ENCODE measurements at regions not wholly inside any gene's neighbourhood (a gene's known extent, or its start where the extent isn't known, plus 50 kb on each side); places are given as distances from the start of the nearest gene placed in this dataset.
A peak's percentile ranks its signal among the peaks of the same experiment; 100 is the strongest.

- TF ChIP-seq EP300 (IDR thresholded peaks at IDR 0.05) = no peak
- no peak for TF ChIP-seq POLR2AphosphoS5 (IDR thresholded peaks at IDR 0.05)
- no peak for TF ChIP-seq POLR2A (IDR thresholded peaks at IDR 0.05)
- TF ChIP-seq, protein P1, sequence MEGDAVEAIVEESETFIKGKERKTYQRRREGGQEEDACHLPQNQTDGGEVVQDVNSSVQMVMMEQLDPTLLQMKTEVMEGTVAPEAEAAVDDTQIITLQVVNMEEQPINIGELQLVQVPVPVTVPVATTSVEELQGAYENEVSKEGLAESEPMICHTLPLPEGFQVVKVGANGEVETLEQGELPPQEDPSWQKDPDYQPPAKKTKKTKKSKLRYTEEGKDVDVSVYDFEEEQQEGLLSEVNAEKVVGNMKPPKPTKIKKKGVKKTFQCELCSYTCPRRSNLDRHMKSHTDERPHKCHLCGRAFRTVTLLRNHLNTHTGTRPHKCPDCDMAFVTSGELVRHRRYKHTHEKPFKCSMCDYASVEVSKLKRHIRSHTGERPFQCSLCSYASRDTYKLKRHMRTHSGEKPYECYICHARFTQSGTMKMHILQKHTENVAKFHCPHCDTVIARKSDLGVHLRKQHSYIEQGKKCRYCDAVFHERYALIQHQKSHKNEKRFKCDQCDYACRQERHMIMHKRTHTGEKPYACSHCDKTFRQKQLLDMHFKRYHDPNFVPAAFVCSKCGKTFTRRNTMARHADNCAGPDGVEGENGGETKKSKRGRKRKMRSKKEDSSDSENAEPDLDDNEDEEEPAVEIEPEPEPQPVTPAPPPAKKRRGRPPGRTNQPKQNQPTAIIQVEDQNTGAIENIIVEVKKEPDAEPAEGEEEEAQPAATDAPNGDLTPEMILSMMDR (IDR thresholded peaks at IDR 0.05) = no peak
- H3K4me1 ChIP-seq = peaks cover 0 to 9% (median 4%) of the 10 kb centered on the region in 4 donors
- H3K27me3 ChIP-seq = no peaks in the 10 kb centered on the region
- no peak for DNase-seq
- intact Hi-C loops (cut with DNase I) = no loop called here
- WGBS, 2 donors = 86 to 90% methylated on average over 3 of the region's 3 CpGs
- H3K4me3 ChIP-seq = no peak overlapping the region
- no peaks in the 10 kb centered on the region for H3K9me3 ChIP-seq
- no peak overlapping the region for H3K27ac ChIP-seq
- H3K36me3 ChIP-seq = no peaks in the 10 kb centered on the region
Observed at GRCh38 chr2:12514168-12514567, 202.6 kb upstream of the TRIB2 start.

DNA sequence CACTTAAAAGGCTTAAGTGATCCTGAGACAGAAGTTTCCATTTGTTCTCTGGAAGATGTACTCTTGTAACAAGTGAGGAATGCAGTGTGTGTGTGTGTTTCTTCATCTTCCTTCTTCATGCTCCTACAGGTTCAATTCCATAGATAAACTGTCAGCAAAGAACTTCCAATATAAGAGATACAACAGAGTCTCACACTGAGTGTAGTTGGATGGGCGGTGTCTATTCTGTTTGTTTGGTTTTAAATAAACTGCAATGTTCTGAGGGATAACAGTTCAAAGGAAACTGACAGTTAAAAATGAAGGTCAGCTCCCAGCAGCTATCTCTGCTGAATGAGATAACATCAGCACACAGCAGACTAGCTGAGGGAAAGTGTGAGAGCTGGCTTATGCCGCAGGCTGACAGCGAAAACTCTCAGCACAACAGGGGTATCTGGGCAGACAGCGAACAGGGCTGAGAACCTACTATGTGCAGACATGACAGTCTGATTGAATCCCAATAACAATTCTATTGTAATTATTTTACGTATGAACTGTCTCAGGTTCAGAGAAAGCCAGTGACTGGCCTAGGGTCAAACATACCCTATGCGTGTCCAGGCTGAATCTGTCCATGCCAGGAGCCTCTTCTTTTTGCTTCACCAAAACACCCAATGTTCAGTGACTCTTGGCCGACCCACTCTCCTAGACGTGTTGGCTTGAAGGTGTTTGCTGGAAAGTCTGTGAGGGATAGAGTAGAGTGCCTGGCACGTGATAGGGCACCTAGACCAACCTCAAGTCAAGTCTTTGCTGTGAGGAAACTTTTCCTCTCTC is 201.9 kb upstream of the TRIB2 start:
- Histone ChIP-seq H3K27me3 (no peaks in the 10 kb centered on the region), H3K4me1 (peaks cover 0 to 9% (median 4%) of the 10 kb centered on the region in 4 donors), H3K4me3 (no peak overlapping the region), H3K9me3 (no peaks in the 10 kb centered on the region), H3K36me3 (no peaks in the 10 kb centered on the region), H3K27ac (no peak overlapping the region)
- intact Hi-C loops (cut with DNase I) = no loop called here
- WGBS, 2 donors = 66 to 67% methylated on average over 9 of the region's 9 CpGs
- DNase-seq = no peak
- TF ChIP-seq, protein P1 (IDR thresholded peaks at IDR 0.05) = no peak

DNA sequence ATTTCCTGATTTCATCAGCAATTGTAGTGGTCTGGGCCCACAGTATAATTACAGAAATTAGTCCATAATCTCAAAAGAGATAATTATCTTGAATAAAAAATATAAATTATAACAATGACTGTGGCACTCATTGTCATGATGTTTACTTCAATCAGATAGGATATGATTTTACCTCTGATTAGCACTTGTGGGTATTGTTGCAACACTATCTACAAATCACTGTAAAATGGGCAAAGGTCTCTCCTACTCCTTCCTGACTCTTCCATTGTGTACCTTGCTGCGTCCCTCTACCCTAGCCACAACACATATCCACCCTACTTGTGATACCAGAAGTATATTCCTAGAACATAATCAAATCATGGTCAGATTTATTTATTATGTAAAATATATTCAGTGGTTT is 200.9 kb upstream of the TRIB2 start:
- Histone ChIP-seq H3K27ac (no peak overlapping the region), H3K36me3 (no peaks in the 10 kb centered on the region), H3K4me3 (no peak overlapping the region), H3K27me3 (no peaks in the 10 kb centered on the region), H3K9me3 (no peaks in the 10 kb centered on the region), H3K4me1 (peaks cover 0 to 9% (median 4%) of the 10 kb centered on the region in 4 donors)
- intact Hi-C loops (cut with DNase I) = no loop called here
- 0% methylated on average over 1 of the region's 1 CpG for WGBS, 2 donors
- DNase-seq = no peak
- TF ChIP-seq EP300 (IDR thresholded peaks at IDR 0.05) (no peak), POLR2A (IDR thresholded peaks at IDR 0.05) (no peak), POLR2AphosphoS5 (IDR thresholded peaks at IDR 0.05) (no peak)
- TF ChIP-seq, protein P1 (IDR thresholded peaks at IDR 0.05) = no peak

- TF ChIP-seq POLR2A (IDR thresholded peaks at IDR 0.05) (no peak), POLR2AphosphoS5 (IDR thresholded peaks at IDR 0.05) (no peak), EP300 (IDR thresholded peaks at IDR 0.05) (no peak)
- TF ChIP-seq, protein P1 (IDR thresholded peaks at IDR 0.05) = no peak
- no peak for DNase-seq
- peak overlapping the region in 2 of 4 donors; percentile 73 to 75 for H3K27ac ChIP-seq
- intact Hi-C loops (cut with DNase I) = no loop called here
- no peaks in the 10 kb centered on the region for H3K36me3 ChIP-seq
- H3K4me3 ChIP-seq = no peak overlapping the region
- WGBS, 2 donors = 38 to 74% methylated on average over 1 of the region's 1 CpG
- peaks cover 0 to 52% (median 39%) of the 10 kb centered on the region in 4 donors for H3K4me1 ChIP-seq
- no peaks in the 10 kb centered on the region for H3K27me3 ChIP-seq
- H3K9me3 ChIP-seq = no peaks in the 10 kb centered on the region
Observed at GRCh38 chr2:12533337-12534005, 183.3 kb upstream of the TRIB2 start.
